GM23338 (cell line): ENCODE measurements at regions not wholly inside any gene's neighbourhood (a gene's known extent, or its start where the extent isn't known, plus 50 kb on each side); places are given as distances from the start of the nearest gene placed in this dataset.

Source experiments
- CREB1 ChIP-seq: fragments of 250-450 bp; sonication (Bioruptor Pico); IDR thresholded peaks from 2 replicates; pipeline ENCODE4 v1.5.0; 2020; ENCODE audit warnings: low read depth, mild to moderate bottlenecking, moderate library complexity
- EZH2 ChIP-seq: fragments of 200-600 bp; sonication (generic); IDR thresholded peaks from one replicate; pipeline ENCODE4 v1.8.0; 2017; ENCODE audit warnings: antibody characterized with exemption, mild to moderate bottlenecking, low read depth; ENCODE audit not compliant: unreplicated experiment
- EZH2phosphoT487 ChIP-seq: fragments of 200-600 bp; sonication (generic); IDR thresholded peaks from one replicate; pipeline ENCODE4 v1.8.1; 2018; ENCODE audit warnings: antibody characterized with exemption; ENCODE audit not compliant: unreplicated experiment
- POLR2AphosphoS5 ChIP-seq: IDR thresholded peaks from 2 replicates; pipeline ENCODE4 v1.6.1; 2016; ENCODE audit warnings: antibody characterized with exemption, low read depth
- STAT1 ChIP-seq: IDR thresholded peaks from one replicate; pipeline ENCODE4 v1.6.1; 2016; ENCODE audit warnings: antibody characterized with exemption; ENCODE audit not compliant: unreplicated experiment
- TF ChIP-seq, protein P1 (sequence below), 2 experiments: fragments of 200-600 bp in 1 of 2; sonication (generic) in 1 of 2; conservative IDR thresholded peaks; 2 replicates each; pipeline versions ENCODE4 v1.5.1 to v1.6.1; 2016 to 2017; ENCODE audit warnings: antibody characterized with exemption in 2 of 2, low read depth in 2 of 2, mild to moderate bottlenecking in 2 of 2, moderate library complexity in 1 of 2

DNA sequence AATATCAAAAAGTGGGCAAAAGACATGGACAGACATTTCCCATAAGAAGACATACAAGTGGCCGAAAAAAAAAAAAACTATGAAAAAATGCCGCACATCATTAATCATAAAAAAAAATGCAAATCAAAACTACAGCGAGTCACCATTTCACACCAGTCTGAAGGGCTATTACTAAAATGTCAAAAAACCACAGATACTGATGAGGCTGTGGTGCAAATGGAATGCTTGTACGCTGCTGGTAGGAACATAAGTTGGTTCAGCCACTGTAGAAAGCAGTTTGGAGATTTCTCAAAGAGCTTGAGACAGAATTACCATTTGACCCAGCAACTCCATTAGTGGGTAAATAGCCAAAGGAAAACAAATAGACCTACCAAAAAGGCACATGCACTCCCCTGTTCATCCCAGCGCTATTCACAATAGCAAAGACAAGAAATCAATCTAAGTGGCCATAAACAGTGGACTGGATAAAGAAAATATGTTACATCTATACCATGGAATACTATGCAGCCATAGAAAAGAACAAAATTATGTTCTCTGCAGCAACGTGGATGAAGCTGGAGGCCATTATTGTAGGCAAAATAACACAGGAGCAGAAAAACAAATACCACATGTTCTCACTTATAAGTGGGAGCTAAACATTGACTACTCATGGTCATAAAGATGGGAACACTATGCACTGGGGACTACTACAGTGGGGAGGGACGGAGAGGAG, 110.6 kb upstream of the BOD1 start:
- no peak for TF ChIP-seq POLR2AphosphoS5
- TF ChIP-seq, protein P1, sequence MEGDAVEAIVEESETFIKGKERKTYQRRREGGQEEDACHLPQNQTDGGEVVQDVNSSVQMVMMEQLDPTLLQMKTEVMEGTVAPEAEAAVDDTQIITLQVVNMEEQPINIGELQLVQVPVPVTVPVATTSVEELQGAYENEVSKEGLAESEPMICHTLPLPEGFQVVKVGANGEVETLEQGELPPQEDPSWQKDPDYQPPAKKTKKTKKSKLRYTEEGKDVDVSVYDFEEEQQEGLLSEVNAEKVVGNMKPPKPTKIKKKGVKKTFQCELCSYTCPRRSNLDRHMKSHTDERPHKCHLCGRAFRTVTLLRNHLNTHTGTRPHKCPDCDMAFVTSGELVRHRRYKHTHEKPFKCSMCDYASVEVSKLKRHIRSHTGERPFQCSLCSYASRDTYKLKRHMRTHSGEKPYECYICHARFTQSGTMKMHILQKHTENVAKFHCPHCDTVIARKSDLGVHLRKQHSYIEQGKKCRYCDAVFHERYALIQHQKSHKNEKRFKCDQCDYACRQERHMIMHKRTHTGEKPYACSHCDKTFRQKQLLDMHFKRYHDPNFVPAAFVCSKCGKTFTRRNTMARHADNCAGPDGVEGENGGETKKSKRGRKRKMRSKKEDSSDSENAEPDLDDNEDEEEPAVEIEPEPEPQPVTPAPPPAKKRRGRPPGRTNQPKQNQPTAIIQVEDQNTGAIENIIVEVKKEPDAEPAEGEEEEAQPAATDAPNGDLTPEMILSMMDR (conservative IDR thresholded peaks at IDR 0.05; ENCODE audit: low read depth in 2 of 2), result no peak
- TF ChIP-seq STAT1, result no peak
- TF ChIP-seq CREB1 (CRISPR knock-in tag), result no peak
- TF ChIP-seq EZH2, result no peak
- TF ChIP-seq EZH2phosphoT487, result no peak
